8988T (cell line): ENCODE measurements at regions not wholly inside any gene's neighbourhood (a gene's known extent, or its start where the extent isn't known, plus 50 kb on each side); places are given as distances from the start of the nearest gene placed in this dataset.

Source experiments
- DNase-seq: peaks from one replicate; pipeline ENCODE4 v3.0.0; 2011

- DNase-seq, result no peak
These were observed 338.3 kb upstream of the IGFBP7 start for GRCh38 chr4:57448452-57448851.

DNA sequence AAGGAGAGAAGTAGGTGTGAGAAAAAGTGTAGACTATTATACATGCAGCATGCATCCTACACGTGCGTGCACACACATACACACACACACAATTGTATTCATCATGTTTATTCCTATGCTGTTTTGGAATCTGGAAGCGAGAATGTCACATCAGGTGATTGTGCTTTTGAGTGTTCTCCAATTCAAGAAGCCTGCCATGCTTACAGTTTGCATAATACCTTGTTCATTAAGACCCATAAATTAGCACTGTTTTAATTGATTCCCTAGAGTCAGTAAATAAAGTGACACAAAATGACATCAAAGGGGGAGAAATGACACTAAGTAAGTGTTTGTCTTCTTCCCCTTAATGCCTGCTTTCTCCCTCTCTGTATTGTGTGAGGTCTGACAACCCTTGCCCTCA, 336.1 kb upstream of the IGFBP7 start:
- no peak for DNase-seq

- DNase-seq, result no peak
These were observed 335.5 kb upstream of the IGFBP7 start for GRCh38 chr4:57445686-57446085.

- DNase-seq, result no peak
These were observed 334.5 kb upstream of the IGFBP7 start for GRCh38 chr4:57444671-57445070.

DNA sequence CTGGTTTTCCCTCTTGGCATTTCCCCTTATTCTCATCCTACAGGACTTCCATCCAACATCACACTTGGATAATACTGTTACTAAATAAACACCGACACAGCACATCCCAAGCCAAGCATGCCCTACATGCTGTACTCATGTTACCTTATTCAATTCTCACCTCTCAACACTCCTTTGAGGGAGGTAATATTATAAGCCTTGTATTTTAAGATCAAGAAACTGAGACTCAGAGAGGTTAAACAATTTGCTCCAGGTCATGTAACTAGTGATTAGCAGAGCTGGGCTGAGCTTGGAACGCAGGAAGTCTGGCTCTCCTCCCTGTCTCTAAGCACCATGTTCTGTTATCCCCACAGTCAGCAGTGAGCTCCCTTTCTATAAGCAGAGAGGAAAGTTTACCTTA, 333.6 kb upstream of the IGFBP7 start:
- no peak for DNase-seq

DNA sequence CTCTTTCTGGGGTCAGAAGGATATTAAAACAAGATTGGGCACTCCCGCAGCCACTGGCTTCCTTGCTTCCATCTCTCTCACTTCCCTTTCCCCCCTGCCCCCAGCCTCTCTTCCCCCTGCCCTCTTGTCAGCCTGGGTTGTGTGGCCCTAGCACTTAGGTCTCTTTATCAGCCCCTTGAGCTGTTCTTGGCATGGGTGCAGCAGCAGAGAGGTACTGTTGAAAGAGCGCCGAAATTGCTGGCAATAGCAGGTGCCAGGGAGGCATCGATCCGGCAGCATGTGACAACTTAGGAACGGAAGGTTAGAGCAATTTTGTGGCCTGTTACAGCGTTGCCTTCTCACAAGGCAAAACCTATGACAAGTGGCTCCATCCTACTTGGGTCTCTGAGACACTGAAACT, 333.1 kb upstream of the IGFBP7 start:
- no peak for DNase-seq

- DNase-seq, result no peak
These were observed 332.7 kb upstream of the IGFBP7 start for GRCh38 chr4:57442831-57443291.

DNA sequence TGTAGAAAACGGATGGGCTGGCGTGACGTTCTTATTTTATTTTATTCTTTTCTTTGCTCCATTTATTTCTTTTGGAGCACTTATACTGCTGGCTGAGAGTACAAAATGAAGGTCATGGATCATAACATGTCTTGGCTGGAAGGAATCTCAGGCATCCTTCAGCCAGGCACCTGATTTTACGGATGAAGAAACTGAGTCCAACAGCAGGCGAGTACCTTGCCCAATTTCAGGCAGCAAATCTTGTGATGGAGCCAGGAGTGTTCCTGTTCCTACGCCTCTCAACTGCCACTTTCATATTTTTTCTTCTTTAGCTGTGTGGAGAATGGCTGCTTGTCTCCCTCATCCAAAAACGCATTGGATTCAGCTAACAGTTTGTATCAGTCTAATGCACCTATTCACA, 332.1 kb upstream of the IGFBP7 start:
- no peak for DNase-seq

- no peak for DNase-seq
These were observed 327.5 kb upstream of the IGFBP7 start for GRCh38 chr4:57437649-57438048.

DNA sequence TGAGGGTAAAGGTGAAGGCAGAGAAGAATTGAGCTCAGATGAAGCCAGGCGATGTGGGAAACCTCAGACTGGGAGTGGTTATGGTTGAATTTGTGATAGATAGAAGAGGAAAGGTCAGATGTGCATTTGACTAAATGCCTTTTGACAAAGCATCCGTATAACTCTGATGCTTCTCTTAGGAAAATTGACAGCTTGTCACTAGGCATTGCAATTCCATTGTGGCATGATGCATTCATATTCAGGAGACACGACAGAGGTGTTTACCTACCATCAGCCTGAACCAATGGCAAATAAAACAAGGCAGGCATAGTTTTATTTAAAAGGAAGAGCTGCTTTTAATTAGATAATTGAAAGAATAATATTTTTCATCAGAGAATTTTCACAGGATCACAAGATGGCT, 325.1 kb upstream of the IGFBP7 start:
- no peak for DNase-seq

GRCh38 chr4:57430726-57431125, 320.5 kb upstream of the IGFBP7 start:
- DNase-seq, result no peak

- no peak for DNase-seq
These were observed 316.7 kb upstream of the IGFBP7 start for GRCh38 chr4:57426779-57427395.

DNA sequence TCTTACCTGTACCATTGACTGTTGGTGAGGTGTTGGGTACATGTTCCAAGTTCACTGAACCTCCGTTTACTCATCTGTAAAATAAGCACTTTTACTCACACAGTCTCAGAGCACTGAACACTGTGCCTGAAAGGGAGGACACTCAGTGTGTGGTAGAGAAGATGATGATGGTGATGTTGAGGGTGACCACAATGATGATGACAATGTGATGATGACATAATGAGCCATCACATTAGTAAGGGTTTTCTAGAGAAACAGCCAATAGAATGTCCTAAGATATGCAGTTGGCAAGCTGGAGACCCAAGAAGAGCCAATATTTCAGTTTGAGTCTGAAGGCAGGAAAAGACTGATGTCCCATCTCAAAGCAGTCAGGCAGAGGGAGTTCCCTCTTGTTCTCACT, 315.4 kb upstream of the IGFBP7 start:
- no peak for DNase-seq

DNA sequence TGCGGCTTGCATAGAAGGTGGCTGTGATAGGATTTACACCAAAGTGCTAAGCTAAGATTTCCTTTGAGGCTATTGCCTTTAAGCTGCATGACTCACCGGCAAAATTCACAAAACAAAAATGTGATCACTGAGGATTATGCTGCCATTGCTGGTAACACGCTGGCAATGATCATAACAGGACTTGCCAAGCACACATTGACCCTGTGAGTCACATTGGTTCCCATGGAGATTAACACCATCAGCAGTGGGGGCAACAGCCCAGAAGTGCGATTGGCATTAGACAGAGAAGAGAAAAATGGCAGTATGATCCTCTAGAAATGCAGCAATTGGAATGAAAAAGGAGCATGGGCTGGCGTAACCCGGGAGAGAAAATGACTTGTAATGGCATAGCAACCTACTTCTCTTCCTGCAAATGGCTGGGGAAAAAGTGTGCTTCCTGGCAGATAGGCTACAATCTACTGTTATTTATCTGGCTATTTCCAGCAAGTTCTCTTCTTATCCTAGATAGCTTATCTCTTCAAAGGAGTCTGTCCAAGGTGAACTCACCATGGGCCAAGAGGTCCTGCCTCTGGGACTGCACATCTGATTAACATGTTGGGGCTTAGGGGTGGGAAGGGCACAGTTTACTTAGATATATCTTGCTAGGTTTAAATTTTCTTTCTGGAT, 314.2 kb upstream of the IGFBP7 start:
- no peak for DNase-seq

DNA sequence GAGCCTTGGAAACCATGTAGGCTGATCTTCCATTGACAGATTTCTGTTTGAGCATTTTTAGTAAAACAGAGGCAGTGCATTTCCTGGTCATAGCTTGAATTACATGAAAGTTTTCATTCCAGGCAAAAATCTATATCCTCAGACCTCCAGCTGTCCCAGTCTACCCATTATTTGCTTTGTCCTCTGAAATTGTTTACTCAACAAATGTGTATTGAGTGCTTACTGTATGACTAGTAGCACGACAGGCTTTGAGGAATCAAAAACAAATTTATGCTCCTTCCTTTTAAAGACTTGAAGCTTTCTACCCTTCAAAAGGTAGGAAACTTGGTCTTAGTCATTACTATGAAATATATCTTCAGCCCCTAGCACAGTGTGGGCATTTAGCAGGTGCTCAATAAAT, 307.9 kb upstream of the IGFBP7 start:
- DNase-seq, result no peak

- no peak for DNase-seq
These were observed 302.3 kb upstream of the IGFBP7 start for GRCh38 chr4:57412259-57413054.

- no peak for DNase-seq
These were observed 300.3 kb upstream of the IGFBP7 start for GRCh38 chr4:57410331-57411052.

DNA sequence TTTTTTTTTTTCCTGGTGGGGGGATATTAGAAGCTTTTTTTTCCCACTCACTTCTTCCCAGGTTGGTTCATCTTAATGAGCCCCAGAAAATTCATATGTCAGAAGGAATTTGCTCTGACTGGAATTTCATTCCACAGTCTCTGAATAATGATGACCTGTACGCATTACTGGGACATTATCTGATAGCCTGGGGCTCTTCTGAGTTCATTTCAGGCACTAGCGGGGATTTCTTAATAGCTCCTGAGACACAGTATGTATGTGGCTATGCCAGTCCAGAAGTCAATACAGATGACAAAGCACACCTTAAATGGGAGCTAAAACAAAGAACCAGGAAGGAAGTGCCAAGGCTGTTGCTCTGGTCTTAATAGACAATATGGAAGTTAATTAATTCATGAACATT, 295.2 kb upstream of the IGFBP7 start:
- peak; percentile 14 for DNase-seq

DNA sequence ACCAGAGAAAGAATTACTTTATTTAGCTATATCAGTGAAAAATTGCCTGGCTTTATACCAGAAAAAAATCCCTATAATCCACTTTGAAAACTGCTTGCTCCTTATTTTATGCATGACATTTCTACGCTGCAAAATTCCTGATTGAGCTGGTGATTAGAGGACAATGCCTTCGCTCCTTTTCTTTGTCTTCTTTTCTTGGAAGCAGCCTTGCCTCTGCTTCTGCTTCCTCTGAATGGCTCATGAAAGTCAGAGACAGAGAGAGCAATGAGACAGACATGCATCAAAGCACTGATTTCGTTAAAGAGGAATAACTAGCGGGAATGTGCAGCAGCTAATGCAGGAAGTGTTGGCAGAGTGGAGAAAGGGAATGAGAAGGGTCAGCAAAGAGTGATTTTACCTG, 294.3 kb upstream of the IGFBP7 start:
- DNase-seq, result no peak

DNA sequence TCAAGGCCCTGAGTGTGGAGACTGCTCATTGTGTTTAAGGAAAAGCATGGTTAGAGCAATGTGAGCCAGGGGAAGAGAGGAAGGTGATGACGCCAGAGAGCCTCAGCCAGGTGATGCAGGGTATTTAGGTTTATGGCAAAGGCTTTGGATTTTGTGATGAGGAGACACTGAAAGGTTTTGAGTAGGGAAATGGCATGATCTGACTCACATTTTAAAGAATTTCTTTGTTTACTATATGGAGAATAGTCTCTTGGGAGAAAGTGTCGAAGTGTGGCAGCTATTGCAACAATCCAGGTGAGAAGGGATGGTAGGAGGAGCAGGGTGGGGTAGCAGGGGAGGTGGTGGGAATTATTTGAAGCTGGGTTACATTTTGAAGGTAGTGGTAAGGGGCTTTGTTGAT, 293.4 kb upstream of the IGFBP7 start:
- DNase-seq, result no peak

DNA sequence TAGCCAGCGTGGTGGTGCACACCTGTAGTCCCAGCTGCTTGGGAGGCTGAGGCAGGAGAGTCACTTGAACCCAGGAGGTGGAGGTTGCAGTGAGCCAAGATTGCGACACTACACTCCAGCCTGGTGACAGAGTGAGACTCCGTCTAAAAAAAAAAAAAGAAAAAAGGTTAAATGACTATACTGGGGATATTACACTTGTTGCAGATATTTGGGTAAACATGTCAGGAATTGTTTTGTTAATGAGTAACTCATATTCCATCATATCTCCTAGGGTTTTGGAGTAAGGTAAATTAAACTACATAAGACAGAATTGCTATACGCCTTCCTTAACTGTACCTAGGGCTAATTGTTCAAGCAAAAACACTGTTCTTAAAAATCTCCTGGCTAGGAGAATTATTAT, 291.4 kb upstream of the IGFBP7 start:
- no peak for DNase-seq

DNA sequence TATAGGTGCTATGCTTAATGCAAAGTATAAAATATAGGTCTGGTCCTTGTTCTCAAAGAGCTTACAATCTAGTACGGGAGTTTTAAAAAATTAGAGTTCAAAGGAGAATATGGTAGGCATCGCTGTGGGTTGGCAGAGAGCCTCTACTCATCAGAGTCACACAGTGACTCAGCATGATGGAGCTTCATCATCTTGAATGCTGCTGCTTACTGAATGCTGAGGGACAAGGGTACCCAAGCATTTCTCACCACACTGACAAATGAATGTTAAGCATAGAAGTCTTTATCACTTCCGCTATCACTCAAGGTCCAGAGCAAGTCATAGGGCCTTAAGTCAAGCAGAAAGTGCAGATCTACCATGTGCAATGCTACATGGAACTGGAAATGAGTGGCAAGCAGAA, 268.6 kb upstream of the IGFBP7 start:
- no peak for DNase-seq

DNA sequence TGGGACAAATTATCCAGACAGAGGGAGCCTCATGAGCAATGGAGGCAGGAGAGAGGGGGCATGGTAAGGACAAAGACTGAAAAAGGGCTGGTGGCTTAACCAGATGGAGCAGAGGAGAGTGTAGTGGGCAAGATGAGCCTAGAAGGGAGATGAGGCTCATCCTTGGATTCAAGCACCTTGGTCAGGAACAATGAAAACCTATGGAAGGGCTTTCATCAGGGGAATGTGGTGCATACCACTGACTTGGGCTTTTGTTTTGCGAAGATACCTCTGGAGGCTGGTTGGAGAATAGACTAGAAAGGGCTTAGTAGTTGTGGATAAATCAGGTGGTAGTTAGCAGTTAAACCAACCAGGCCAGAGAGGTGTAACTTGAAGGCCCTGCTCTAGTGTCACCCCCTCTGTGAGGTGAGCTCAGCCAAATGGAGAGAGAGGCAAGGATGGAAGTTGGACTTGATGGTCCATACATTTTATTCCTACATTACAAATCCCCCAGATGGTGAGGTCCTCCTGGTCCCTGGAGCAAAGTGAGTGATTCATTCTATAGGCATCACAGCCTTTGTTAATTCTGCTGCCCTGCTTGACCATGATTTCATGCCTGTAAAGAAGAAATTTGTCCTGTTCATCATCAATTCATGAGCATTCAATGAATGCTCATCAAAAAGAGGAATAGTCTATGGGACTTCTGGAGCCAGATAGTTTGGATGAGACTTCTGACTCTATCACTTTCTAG, 264.8 kb upstream of the IGFBP7 start:
- DNase-seq, result no peak
